BJ (cell line): ENCODE measurements at regions not wholly inside any gene's neighbourhood (a gene's known extent, or its start where the extent isn't known, plus 50 kb on each side); places are given as distances from the start of the nearest gene placed in this dataset.

ENCODE experiments used
- CTCF ChIA-PET: fragments of 350-600 bp; formaldehyde crosslinking; extraction: SDS; loops from one replicate; lab custom pipeline; 2021; ENCODE audit warnings: antibody characterized with exemption, inconsistent platforms; lab: Yijun Ruan, JAX
- POLR2A ChIA-PET: fragments of 300-600 bp; sonication (Branson Sonifier 250); formaldehyde crosslinking; extraction: SDS; loops from one replicate; lab custom pipeline; 2021; ENCODE audit warnings: antibody characterized with exemption; lab: Charles Lee
- DNase-seq: peaks from one replicate; pipeline ENCODE4 v3.0.0-alpha.2; 2011; ENCODE audit warnings: low read depth
- H3K27me3 ChIP-seq: 2 replicates; pipeline ENCODE4 v1.6.0; 2011; ENCODE audit warnings: low read length; ENCODE audit not compliant: control insufficient read depth, insufficient read depth
- H3K36me3 ChIP-seq: 2 replicates; pipeline ENCODE4 v1.5.1; 2011; ENCODE audit warnings: low read length; ENCODE audit not compliant: control insufficient read depth, insufficient read depth
- H3K4me3 ChIP-seq: 2 replicates; pipeline ENCODE4 v1.5.1; 2011; ENCODE audit warnings: low read depth, mild to moderate bottlenecking, control low read depth, low read length
- TF ChIP-seq, protein P1 (sequence below): IDR thresholded peaks from 2 replicates; pipeline ENCODE4 v1.5.1; 2011; ENCODE audit warnings: low read depth, mild to moderate bottlenecking, control low read depth, inconsistent platforms, low read length, moderate library complexity; ENCODE audit not compliant: insufficient read depth

DNA sequence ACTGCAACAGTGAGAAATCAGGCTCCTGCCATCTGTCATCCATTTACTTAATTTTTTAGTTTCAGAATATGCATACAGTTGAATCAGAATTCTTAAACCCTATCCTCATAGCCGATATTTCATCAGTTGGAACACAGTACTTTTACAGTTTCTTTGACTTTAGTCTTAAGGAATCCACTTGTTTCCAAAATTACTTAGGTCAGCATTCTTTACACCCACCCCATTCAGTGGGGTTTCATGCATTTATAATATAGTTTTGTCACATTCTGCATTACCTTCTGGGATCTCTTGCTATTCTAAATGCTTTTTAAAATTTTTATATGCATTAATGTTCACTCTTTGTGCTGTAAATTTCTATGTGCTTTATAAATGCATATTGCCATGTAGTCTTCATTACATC, 400.4 kb upstream of the LRRTM4 start:
- DNase-seq: no peak
- Histone ChIP-seq H3K36me3 (no peaks in the 10 kb centered on the region), H3K4me3 (no peak overlapping the region), H3K27me3 (no peaks in the 10 kb centered on the region)
- POLR2A ChIA-PET: no interaction called here
- TF ChIP-seq, protein P1, sequence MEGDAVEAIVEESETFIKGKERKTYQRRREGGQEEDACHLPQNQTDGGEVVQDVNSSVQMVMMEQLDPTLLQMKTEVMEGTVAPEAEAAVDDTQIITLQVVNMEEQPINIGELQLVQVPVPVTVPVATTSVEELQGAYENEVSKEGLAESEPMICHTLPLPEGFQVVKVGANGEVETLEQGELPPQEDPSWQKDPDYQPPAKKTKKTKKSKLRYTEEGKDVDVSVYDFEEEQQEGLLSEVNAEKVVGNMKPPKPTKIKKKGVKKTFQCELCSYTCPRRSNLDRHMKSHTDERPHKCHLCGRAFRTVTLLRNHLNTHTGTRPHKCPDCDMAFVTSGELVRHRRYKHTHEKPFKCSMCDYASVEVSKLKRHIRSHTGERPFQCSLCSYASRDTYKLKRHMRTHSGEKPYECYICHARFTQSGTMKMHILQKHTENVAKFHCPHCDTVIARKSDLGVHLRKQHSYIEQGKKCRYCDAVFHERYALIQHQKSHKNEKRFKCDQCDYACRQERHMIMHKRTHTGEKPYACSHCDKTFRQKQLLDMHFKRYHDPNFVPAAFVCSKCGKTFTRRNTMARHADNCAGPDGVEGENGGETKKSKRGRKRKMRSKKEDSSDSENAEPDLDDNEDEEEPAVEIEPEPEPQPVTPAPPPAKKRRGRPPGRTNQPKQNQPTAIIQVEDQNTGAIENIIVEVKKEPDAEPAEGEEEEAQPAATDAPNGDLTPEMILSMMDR: no peak
- CTCF ChIA-PET: no interaction called here

DNA sequence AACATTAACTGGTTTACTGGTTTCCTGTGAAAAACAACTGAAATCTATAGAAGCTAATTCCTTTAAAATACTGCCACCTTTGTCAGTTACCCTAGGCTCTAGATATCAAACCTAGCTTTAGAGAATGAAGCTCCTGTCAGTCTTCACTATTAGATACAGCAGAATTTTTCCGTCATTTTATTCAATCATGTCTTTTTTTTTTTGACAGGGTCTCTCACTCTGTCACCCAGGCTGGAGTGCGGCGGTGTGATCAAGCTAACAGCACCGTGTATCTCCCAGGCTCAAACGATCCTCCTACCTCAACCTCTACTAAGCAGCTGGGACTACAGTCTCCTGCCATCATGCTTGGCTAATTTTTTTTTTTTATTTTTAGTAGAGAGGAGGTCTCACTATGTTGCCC, 415.2 kb upstream of the LRRTM4 start:
- POLR2A ChIA-PET: no interaction called here
- DNase-seq: no peak
- no peaks in the 10 kb centered on the region for H3K36me3 ChIP-seq
- no peaks in the 10 kb centered on the region for H3K27me3 ChIP-seq
- TF ChIP-seq, protein P1: no peak
- CTCF ChIA-PET: interaction anchor here (0.6 to 0.7 kb wide), 2 partner anchors 715 to 1774 kb away, joined by 3 read pairs; no protein-coding TSS in a partner anchor
- no peak overlapping the region for H3K4me3 ChIP-seq

DNA sequence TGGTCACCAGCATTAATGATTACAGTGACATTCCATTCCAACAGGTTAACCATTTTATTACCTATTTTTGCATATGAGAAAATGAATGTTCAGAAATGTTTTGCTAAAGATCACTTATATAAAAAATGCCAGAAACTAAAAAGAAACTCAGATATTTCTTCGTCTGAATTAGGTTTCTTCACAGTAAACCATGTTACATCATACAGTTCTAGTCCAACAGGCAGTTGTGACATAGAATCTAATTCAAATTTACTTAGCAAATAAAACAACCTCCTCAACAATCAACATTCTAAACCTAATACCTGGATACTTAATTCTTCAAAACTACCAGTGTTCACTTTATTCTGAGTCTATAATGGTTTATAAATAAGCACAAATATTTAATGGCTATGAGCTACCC, 416.3 kb upstream of the LRRTM4 start:
- Histone ChIP-seq H3K4me3 (no peak overlapping the region), H3K27me3 (no peaks in the 10 kb centered on the region), H3K36me3 (no peaks in the 10 kb centered on the region)
- POLR2A ChIA-PET: no interaction called here
- CTCF ChIA-PET: no interaction called here
- TF ChIP-seq, protein P1: no peak
- no peak for DNase-seq

DNA sequence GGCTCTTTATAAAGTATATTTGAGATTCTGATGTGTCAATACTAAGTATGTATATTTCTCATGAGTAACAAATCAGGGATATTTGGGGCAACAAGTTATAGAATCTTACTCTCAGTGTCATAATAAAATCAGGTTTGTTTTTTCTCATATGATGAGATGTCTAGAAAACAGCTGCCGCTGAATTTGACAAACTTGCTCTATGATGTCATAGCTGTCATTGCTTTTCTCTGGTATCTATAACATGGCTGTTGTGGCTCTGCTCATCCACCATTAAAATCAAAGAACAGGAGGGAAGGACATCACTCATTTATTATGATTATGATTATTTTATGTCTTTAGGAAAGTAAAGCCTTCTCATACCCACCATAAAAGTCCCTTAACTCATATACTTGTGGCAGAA, 417.2 kb upstream of the LRRTM4 start:
- CTCF ChIA-PET: no interaction called here
- DNase-seq: no peak
- POLR2A ChIA-PET: no interaction called here
- TF ChIP-seq, protein P1: no peak
- H3K27me3 ChIP-seq: no peaks in the 10 kb centered on the region
- H3K4me3 ChIP-seq: no peak overlapping the region
- no peaks in the 10 kb centered on the region for H3K36me3 ChIP-seq

DNA sequence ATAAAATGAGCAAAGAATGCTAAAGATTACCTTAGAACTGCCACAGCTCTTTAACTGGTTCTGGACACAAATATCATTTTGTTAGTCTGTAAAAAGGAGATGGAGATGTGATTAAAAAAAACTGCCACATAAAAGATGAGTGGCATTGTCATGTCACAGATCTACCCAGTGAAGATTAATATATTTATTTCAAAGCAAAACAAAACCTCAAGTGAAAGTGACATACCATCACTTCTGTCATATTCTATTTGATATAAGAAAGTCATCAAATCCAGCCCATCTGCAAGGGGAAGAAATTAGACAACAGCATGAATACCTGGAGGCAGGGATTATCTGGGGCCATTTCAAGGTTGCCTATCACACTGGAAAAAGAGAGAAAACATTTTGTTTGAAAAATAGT, 417.6 kb upstream of the LRRTM4 start:
- CTCF ChIA-PET: no interaction called here
- POLR2A ChIA-PET: no interaction called here
- H3K27me3 ChIP-seq: no peaks in the 10 kb centered on the region
- no peaks in the 10 kb centered on the region for H3K36me3 ChIP-seq
- H3K4me3 ChIP-seq: no peak overlapping the region
- no peak for DNase-seq
- TF ChIP-seq, protein P1: no peak
